Right lobe of liver (tissue), 6 donors: ENCODE measurements at regions not wholly inside any gene's neighbourhood (a gene's known extent, or its start where the extent isn't known, plus 50 kb on each side); places are given as distances from the start of the nearest gene placed in this dataset.

Experiments
- ATAC-seq, 4 donors: fragments of 200-7000 bp; cut with Tn5 transposase; one replicate each; pipeline ENCODE4 v1.9.1; 2020; ENCODE audit warnings: mild to moderate bottlenecking in 4 of 4, moderate library complexity in 4 of 4
- DNase-seq, 3 donors: peaks; one replicate each; pipeline ENCODE4 v3.0.0-alpha.2; 2020
- H3K27ac ChIP-seq, 3 donors: fragments of 200-600 bp; one replicate each; pipeline ENCODE4 v1.8.0; 2022
- H3K27me3 ChIP-seq, 2 donors: fragments of 200-600 bp; one replicate each; pipeline ENCODE4 v1.8.0; 2022
- H3K36me3 ChIP-seq, 4 donors: fragments of 200-600 bp; sonication (generic) in 1 of 4; one replicate each; pipeline versions ENCODE4 v1.5.1 to v1.8.0; 2017 to 2022; ENCODE audit warnings: control low read depth in 1 of 4
- H3K4me1 ChIP-seq, 4 donors: fragments of 200-600 bp; sonication (generic) in 1 of 4; one replicate each; pipeline versions ENCODE4 v1.5.1 to v1.8.0; 2017 to 2022; ENCODE audit warnings: control low read depth in 1 of 4
- H3K4me3 ChIP-seq, 3 donors: fragments of 200-600 bp; one replicate each; pipeline ENCODE4 v1.8.0; 2022
- H3K9me3 ChIP-seq, 4 donors: fragments of 200-600 bp; sonication (generic) in 1 of 4; one replicate each; pipeline versions ENCODE4 v1.5.1 to v1.8.0; 2017 to 2022; ENCODE audit warnings: control low read depth in 1 of 4
- CTCF ChIP-seq, 4 donors: fragments of 200-600 bp in 3 of 4; fragments of 450-650 bp in 1 of 4; IDR thresholded peaks; one replicate each; pipeline versions ENCODE4 v1.5.1 to v1.8.0; 2016 to 2022; ENCODE audit warnings: antibody characterized with exemption in 4 of 4, mild to moderate bottlenecking in 2 of 4
- POLR2A ChIP-seq: fragments of 450-650 bp; IDR thresholded peaks from one replicate; pipeline ENCODE4 v1.6.1; 2017; ENCODE audit warnings: antibody characterized with exemption, mild to moderate bottlenecking
- WGBS: methylation state at CpG from one replicate; pipeline ENCODE4 v1.1.6; 2018; ENCODE audit warnings: low coverage, low lambda C conversion rate; ENCODE audit not compliant: insufficient coverage; ENCODE audit errors: missing lambda C conversion rate; 5-methylcytosine and 5-hydroxymethylcytosine counted together
- intact Hi-C, 2 donors: fragments of 100-400 bp; cut with DNase I; formaldehyde crosslinking; loops; one replicate each; pipeline versions ENCODE4 v1.11.2 to v1.14.1; 2022
- donor health status: DM: no; HTN: yes; CAD: no.
- donor health status: DM: no; HTN: no; CAD: no.
- donor health status: DM: no; HTN: no; CAD: no.
- donor health status: DM: no; HTN: yes; CAD: no.
- donor health status: DM: no; HTN: yes; CAD: no.

DNA sequence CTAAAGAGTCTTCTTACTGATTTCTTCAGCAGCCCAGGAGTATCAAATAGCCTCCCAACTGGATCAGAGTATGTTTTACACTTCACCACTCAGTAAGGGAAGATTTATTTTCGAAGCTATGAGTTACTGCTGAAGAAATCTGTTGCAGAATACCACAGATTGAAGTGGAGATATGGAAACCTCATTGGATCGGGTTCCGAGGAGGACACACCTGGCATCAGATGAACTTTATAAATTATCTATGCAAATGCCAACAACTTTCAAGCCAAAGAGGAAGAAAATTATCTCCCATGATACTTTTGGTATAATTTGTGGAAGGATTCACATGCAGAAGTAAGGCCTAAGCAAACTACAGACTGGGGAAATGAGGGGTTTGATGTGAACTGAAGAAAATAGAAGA, 515.9 kb upstream of the NDST4 start:
- 45% methylated on average over 3 of the region's 3 CpGs for WGBS
- DNase-seq (no peak), ATAC-seq (no peak)
- TF ChIP-seq POLR2A: no peak
- TF ChIP-seq CTCF (IDR thresholded peaks at IDR 0.05): no peak
- Histone ChIP-seq H3K27ac (no peak overlapping the region), H3K9me3 (no peaks in the 10 kb centered on the region), H3K4me3 (no peak overlapping the region), H3K4me1 (no peaks in the 10 kb centered on the region), H3K36me3 (no peaks in the 10 kb centered on the region), H3K27me3 (no peaks in the 10 kb centered on the region)
- intact Hi-C loops: no loop called here

GRCh38 chr4:115609631-115610030, 496.2 kb upstream of the NDST4 start:
- H3K9me3 ChIP-seq: no peaks in the 10 kb centered on the region
- no peak for ATAC-seq
- no peak for DNase-seq
- H3K27me3 ChIP-seq: no peaks in the 10 kb centered on the region
- no peak for TF ChIP-seq POLR2A
- TF ChIP-seq CTCF (IDR thresholded peaks at IDR 0.05): no peak
- no peak overlapping the region for H3K27ac ChIP-seq
- no peaks in the 10 kb centered on the region for H3K4me1 ChIP-seq
- intact Hi-C loops: no loop called here
- H3K4me3 ChIP-seq: no peak overlapping the region
- H3K36me3 ChIP-seq: no peaks in the 10 kb centered on the region
- 55% methylated on average over 2 of the region's 2 CpGs for WGBS

DNA sequence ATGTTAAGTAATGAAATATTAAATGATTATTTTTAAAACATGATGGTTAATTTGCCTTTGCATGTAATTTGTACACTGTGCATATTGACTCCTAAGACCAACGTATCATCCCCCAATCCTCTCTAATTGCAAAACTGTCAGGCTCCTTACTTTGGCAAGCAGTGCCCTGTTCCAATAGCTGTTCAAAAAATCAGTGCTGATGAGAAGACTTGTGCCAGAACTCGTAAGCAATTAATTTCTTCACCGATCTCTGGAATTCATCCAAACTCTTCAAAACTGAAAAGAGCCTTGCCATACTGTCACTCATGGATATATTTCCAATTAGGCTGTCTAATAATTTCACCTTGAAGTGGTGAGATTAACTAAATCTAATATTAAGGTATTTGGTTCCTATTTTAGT, 493.9 kb upstream of the NDST4 start:
- TF ChIP-seq POLR2A (no peak), CTCF (IDR thresholded peaks at IDR 0.05) (no peak)
- ATAC-seq (no peak), DNase-seq (no peak)
- Histone ChIP-seq H3K27me3 (no peaks in the 10 kb centered on the region), H3K36me3 (no peaks in the 10 kb centered on the region), H3K4me1 (no peaks in the 10 kb centered on the region), H3K4me3 (no peak overlapping the region), H3K27ac (no peak overlapping the region), H3K9me3 (no peaks in the 10 kb centered on the region)
- intact Hi-C loops: no loop called here
- 56% methylated on average over 3 of the region's 3 CpGs for WGBS

- WGBS: 29% methylated on average over 3 of the region's 3 CpGs
- Histone ChIP-seq H3K27me3 (no peaks in the 10 kb centered on the region), H3K4me3 (no peak overlapping the region), H3K4me1 (no peaks in the 10 kb centered on the region), H3K9me3 (no peaks in the 10 kb centered on the region), H3K27ac (no peak overlapping the region), H3K36me3 (no peaks in the 10 kb centered on the region)
- no peak for TF ChIP-seq CTCF (IDR thresholded peaks at IDR 0.05)
- TF ChIP-seq POLR2A: no peak
- ATAC-seq (no peak), DNase-seq (no peak)
- intact Hi-C loops: no loop called here
Observed at GRCh38 chr4:115596265-115597001, 483.0 kb upstream of the NDST4 start.

- TF ChIP-seq CTCF (IDR thresholded peaks at IDR 0.05) (no peak), POLR2A (no peak)
- Histone ChIP-seq H3K36me3 (no peaks in the 10 kb centered on the region), H3K4me3 (no peak overlapping the region), H3K27me3 (no peaks in the 10 kb centered on the region), H3K27ac (no peak overlapping the region), H3K4me1 (no peaks in the 10 kb centered on the region), H3K9me3 (no peaks in the 10 kb centered on the region)
- ATAC-seq (no peak), DNase-seq (no peak)
- intact Hi-C loops: no loop called here
Observed at GRCh38 chr4:115580901-115581300, 467.5 kb upstream of the NDST4 start.
